GM23338 (cell line): ENCODE measurements at regions not wholly inside any gene's neighbourhood (a gene's known extent, or its start where the extent isn't known, plus 50 kb on each side); places are given as distances from the start of the nearest gene placed in this dataset.
"Not testable (repeated sequence)": the region's sequence is repeated elsewhere in the genome, so short reads cannot be mapped to it uniquely, and the experiment has no call there.

ENCODE experiments used
- ATAC-seq: fragments of 200-7000 bp; cut with Tn5 transposase; 3 replicates; pipeline ENCODE4 v1.9.1; 2020
- DNase-seq: peaks from one replicate; pipeline ENCODE4 v3.0.0-alpha.2; 2015; ENCODE audit warnings: low spot score
- H2AFZ ChIP-seq: fragments of 200-600 bp; sonication (generic); 2 replicates; pipeline ENCODE4 v1.8.0; 2016; ENCODE audit warnings: antibody characterized with exemption, mild to moderate bottlenecking, moderate library complexity
- H3F3A ChIP-seq: fragments of 200-600 bp; sonication (generic); replicated peaks from 2 replicates; pipeline ENCODE4 v1.8.0; 2017; ENCODE audit warnings: antibody characterized with exemption, mixed run types, low read depth
- H3K27ac ChIP-seq: fragments of 200-600 bp; sonication (generic); 2 replicates; pipeline ENCODE4 v1.6.1; 2016; ENCODE audit warnings: low read depth
- H3K27me3 ChIP-seq: fragments of 200-600 bp; sonication (generic); 2 replicates; pipeline ENCODE4 v1.8.0; 2016; ENCODE audit warnings: mild to moderate bottlenecking, mixed run types, moderate library complexity; ENCODE audit not compliant: insufficient read depth
- H3K36me3 ChIP-seq: fragments of 200-600 bp; sonication (generic); 2 replicates; pipeline ENCODE4 v1.8.0; 2016; ENCODE audit warnings: mild to moderate bottlenecking; ENCODE audit not compliant: insufficient read depth
- H3K4me1 ChIP-seq: fragments of 200-600 bp; sonication (generic); 2 replicates; pipeline ENCODE4 v1.8.0; 2016; ENCODE audit warnings: mild to moderate bottlenecking, moderate library complexity; ENCODE audit not compliant: insufficient read depth
- H3K4me2 ChIP-seq: fragments of 200-600 bp; sonication (generic); 2 replicates; pipeline ENCODE4 v1.7.1; 2017; ENCODE audit warnings: mixed run types
- H3K4me3 ChIP-seq: fragments of 200-600 bp; sonication (generic); 2 replicates; pipeline ENCODE4 v1.6.1; 2016; ENCODE audit warnings: mixed run types
- H3K79me2 ChIP-seq: fragments of 200-600 bp; sonication (generic); replicated peaks from 2 replicates; pipeline ENCODE4 v1.8.0; 2017; ENCODE audit warnings: mild to moderate bottlenecking; ENCODE audit not compliant: insufficient read depth
- H3K9me2 ChIP-seq: fragments of 200-600 bp; sonication (generic); 2 replicates; pipeline ENCODE4 v1.8.0; 2017; ENCODE audit not compliant: insufficient read depth
- H4K20me1 ChIP-seq: fragments of 200-600 bp; sonication (generic); replicated peaks from 2 replicates; pipeline ENCODE4 v1.8.0; 2017; ENCODE audit warnings: mild to moderate bottlenecking; ENCODE audit not compliant: insufficient read depth
- H3K27ac Mint-ChIP-seq: 2 replicates; pipeline ENCODE4 v1.8.0; 2020; ENCODE audit warnings: inconsistent platforms, mild to moderate bottlenecking, moderate library complexity, mixed read lengths
- H3K27me3 Mint-ChIP-seq: 3 replicates; pipeline ENCODE4 v1.8.0; 2022; ENCODE audit warnings: low read depth, mild to moderate bottlenecking, moderate library complexity, mixed read lengths, inconsistent platforms; ENCODE audit not compliant: insufficient read depth, poor library complexity
- H3K36me3 Mint-ChIP-seq: 3 replicates; pipeline ENCODE4 v1.8.0; 2021; ENCODE audit warnings: low read depth, mild to moderate bottlenecking, inconsistent platforms, moderate library complexity, mixed read lengths
- H3K4me1 Mint-ChIP-seq: 3 replicates; pipeline ENCODE4 v1.8.0; 2020; ENCODE audit warnings: mild to moderate bottlenecking, inconsistent platforms, mixed read lengths
- H3K4me3 Mint-ChIP-seq: 3 replicates; pipeline ENCODE4 v1.8.0; 2021; ENCODE audit warnings: moderate library complexity, mild to moderate bottlenecking, inconsistent platforms, mixed read lengths
- H3K9me3 Mint-ChIP-seq: 3 replicates; pipeline ENCODE4 v1.8.0; 2020; ENCODE audit warnings: moderate library complexity, mild to moderate bottlenecking, inconsistent platforms, mixed read lengths
- CREB1 ChIP-seq: fragments of 250-450 bp; sonication (Bioruptor Pico); IDR thresholded peaks from 2 replicates; pipeline ENCODE4 v1.5.0; 2020; ENCODE audit warnings: low read depth, mild to moderate bottlenecking, moderate library complexity
- JUNB ChIP-seq: IDR thresholded peaks from one replicate; pipeline ENCODE4 v1.6.1; 2016; ENCODE audit warnings: antibody characterized with exemption; ENCODE audit not compliant: unreplicated experiment
- NANOG ChIP-seq: IDR thresholded peaks from 2 replicates; pipeline ENCODE4 v1.6.1; 2016; ENCODE audit warnings: antibody characterized with exemption, borderline replicate concordance
- POLR2AphosphoS5 ChIP-seq: IDR thresholded peaks from 2 replicates; pipeline ENCODE4 v1.6.1; 2016; ENCODE audit warnings: antibody characterized with exemption, low read depth
- STAT1 ChIP-seq: IDR thresholded peaks from one replicate; pipeline ENCODE4 v1.6.1; 2016; ENCODE audit warnings: antibody characterized with exemption; ENCODE audit not compliant: unreplicated experiment
- ZNF114 ChIP-seq: fragments of 250-450 bp; sonication (Bioruptor Pico); IDR thresholded peaks from 2 replicates; pipeline ENCODE4 v1.5.0; 2020; ENCODE audit warnings: mild to moderate bottlenecking, moderate library complexity
- TF ChIP-seq, protein P1 (sequence below), 2 experiments: fragments of 200-600 bp in 1 of 2; sonication (generic) in 1 of 2; conservative IDR thresholded peaks; 2 replicates each; pipeline versions ENCODE4 v1.5.1 to v1.6.1; 2016 to 2017; ENCODE audit warnings: antibody characterized with exemption in 2 of 2, low read depth in 2 of 2, mild to moderate bottlenecking in 2 of 2, moderate library complexity in 1 of 2
- TF ChIP-seq, protein P2 (sequence below): IDR thresholded peaks from 2 replicates; pipeline ENCODE4 v1.6.1; 2016; ENCODE audit warnings: antibody characterized with exemption
- TF ChIP-seq, protein P3 (sequence below): IDR thresholded peaks from one replicate; pipeline ENCODE4 v1.6.1; 2018; ENCODE audit warnings: antibody characterized with exemption; ENCODE audit not compliant: unreplicated experiment

DNA sequence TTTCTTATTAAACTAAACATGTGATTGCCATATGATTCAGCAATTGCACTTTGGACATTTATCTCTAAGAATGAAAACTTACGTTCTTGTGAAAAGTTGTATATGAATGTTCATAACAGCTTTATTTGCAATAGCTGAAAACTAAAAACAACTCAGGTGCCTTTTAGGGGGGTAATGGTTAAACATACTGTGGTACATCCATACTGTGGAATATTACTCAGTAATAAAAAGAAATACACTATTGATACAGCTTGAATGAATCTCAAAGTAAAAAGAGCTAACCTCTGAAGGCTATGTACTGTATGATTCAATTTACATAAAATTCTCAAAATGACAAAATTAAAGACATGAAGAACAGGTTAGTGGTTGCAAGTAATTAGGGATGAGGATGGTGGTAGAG is 339.5 kb upstream of the PAPPA start (continued):
- TF ChIP-seq, protein P1, sequence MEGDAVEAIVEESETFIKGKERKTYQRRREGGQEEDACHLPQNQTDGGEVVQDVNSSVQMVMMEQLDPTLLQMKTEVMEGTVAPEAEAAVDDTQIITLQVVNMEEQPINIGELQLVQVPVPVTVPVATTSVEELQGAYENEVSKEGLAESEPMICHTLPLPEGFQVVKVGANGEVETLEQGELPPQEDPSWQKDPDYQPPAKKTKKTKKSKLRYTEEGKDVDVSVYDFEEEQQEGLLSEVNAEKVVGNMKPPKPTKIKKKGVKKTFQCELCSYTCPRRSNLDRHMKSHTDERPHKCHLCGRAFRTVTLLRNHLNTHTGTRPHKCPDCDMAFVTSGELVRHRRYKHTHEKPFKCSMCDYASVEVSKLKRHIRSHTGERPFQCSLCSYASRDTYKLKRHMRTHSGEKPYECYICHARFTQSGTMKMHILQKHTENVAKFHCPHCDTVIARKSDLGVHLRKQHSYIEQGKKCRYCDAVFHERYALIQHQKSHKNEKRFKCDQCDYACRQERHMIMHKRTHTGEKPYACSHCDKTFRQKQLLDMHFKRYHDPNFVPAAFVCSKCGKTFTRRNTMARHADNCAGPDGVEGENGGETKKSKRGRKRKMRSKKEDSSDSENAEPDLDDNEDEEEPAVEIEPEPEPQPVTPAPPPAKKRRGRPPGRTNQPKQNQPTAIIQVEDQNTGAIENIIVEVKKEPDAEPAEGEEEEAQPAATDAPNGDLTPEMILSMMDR (conservative IDR thresholded peaks at IDR 0.05; ENCODE audit: low read depth in 2 of 2): no peak
- no peak for TF ChIP-seq JUNB
- no peak for TF ChIP-seq POLR2AphosphoS5
- no peak for TF ChIP-seq STAT1
- TF ChIP-seq, protein P2, sequence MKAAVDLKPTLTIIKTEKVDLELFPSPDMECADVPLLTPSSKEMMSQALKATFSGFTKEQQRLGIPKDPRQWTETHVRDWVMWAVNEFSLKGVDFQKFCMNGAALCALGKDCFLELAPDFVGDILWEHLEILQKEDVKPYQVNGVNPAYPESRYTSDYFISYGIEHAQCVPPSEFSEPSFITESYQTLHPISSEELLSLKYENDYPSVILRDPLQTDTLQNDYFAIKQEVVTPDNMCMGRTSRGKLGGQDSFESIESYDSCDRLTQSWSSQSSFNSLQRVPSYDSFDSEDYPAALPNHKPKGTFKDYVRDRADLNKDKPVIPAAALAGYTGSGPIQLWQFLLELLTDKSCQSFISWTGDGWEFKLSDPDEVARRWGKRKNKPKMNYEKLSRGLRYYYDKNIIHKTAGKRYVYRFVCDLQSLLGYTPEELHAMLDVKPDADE: no peak
- TF ChIP-seq ZNF114 (CRISPR knock-in tag): no peak
- TF ChIP-seq CREB1: no peak
- TF ChIP-seq, protein P3, sequence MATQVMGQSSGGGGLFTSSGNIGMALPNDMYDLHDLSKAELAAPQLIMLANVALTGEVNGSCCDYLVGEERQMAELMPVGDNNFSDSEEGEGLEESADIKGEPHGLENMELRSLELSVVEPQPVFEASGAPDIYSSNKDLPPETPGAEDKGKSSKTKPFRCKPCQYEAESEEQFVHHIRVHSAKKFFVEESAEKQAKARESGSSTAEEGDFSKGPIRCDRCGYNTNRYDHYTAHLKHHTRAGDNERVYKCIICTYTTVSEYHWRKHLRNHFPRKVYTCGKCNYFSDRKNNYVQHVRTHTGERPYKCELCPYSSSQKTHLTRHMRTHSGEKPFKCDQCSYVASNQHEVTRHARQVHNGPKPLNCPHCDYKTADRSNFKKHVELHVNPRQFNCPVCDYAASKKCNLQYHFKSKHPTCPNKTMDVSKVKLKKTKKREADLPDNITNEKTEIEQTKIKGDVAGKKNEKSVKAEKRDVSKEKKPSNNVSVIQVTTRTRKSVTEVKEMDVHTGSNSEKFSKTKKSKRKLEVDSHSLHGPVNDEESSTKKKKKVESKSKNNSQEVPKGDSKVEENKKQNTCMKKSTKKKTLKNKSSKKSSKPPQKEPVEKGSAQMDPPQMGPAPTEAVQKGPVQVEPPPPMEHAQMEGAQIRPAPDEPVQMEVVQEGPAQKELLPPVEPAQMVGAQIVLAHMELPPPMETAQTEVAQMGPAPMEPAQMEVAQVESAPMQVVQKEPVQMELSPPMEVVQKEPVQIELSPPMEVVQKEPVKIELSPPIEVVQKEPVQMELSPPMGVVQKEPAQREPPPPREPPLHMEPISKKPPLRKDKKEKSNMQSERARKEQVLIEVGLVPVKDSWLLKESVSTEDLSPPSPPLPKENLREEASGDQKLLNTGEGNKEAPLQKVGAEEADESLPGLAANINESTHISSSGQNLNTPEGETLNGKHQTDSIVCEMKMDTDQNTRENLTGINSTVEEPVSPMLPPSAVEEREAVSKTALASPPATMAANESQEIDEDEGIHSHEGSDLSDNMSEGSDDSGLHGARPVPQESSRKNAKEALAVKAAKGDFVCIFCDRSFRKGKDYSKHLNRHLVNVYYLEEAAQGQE: no peak

DNA sequence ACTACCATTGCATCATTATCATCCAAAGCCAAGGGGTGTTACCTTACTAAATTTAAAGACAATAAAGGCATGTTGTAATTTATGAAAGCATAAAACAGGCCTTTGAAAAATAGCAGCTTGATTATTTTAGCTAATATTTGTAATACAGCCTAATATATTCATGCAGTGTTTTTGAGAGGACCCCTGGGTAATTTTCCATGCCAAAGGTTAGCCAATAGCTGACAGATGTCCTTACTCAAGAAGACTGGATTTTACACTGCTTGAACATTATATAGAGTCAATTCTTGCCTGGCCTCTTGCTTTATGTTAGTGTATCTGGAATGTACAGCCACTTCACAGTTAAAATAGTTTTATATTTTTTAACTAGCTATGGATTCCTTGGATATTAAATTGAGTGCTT is 337.8 kb upstream of the PAPPA start:
- Mint-ChIP-seq H3K4me3 (no peak overlapping the region), H3K9me3 (peaks cover 7% of the 10 kb centered on the region; the same call in 2 of the 3 replicates)
- no peaks in the 10 kb centered on the region for H3K27me3 ChIP-seq

DNA sequence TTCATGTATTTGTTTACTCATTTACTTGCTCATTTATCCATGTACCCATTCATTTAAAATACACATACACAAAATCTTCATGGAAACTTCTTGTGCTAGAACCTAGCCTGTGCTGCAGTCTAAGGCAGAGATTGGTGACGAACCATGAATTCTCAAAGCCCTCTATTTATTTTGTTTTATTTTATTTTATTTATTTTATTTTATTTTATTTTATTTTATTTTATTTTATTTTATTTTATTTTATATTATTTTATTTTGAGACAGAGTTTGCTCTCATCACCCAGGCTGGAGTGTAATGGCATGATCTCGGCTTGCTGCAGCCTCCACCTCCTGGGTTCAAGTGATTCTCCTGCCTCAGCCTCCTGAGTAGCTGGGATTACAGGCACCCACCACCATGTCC is 334.9 kb upstream of the PAPPA start:
- not testable (repeated sequence) for H3K27me3 ChIP-seq, H3F3A ChIP-seq, H3K4me2 ChIP-seq, H3K27me3 Mint-ChIP-seq, H3K4me1 Mint-ChIP-seq, H3K9me2 ChIP-seq, H3K9me3 Mint-ChIP-seq, H3K4me1 ChIP-seq, H3K4me3 Mint-ChIP-seq, H2AFZ ChIP-seq, H3K36me3 ChIP-seq, H3K79me2 ChIP-seq, H3K4me3 ChIP-seq, H3K27ac ChIP-seq, H3K36me3 Mint-ChIP-seq, H3K27ac Mint-ChIP-seq, DNase-seq, ATAC-seq, H4K20me1 ChIP-seq

More for the DNA sequence above, 337.8 kb upstream of the PAPPA start:
- H4K20me1 ChIP-seq: no peaks in the 10 kb centered on the region
- H3K27me3 Mint-ChIP-seq: peaks cover 3% of the 10 kb centered on the region
- H3F3A ChIP-seq: no peaks in the 10 kb centered on the region
- no peak overlapping the region for H3K4me2 ChIP-seq
- no peak for TF ChIP-seq NANOG
- H3K4me1 Mint-ChIP-seq: no peaks in the 10 kb centered on the region
- H3K27ac Mint-ChIP-seq: no peak overlapping the region
- no peaks in the 10 kb centered on the region for H3K36me3 Mint-ChIP-seq
- no peak overlapping the region for H2AFZ ChIP-seq
- DNase-seq (no peak), ATAC-seq (no peak)
- H3K4me3 ChIP-seq: no peak overlapping the region
- no peaks in the 10 kb centered on the region for H3K9me2 ChIP-seq
- H3K36me3 ChIP-seq: no peaks in the 10 kb centered on the region
- H3K27ac ChIP-seq: no peak overlapping the region
- no peaks in the 10 kb centered on the region for H3K79me2 ChIP-seq
- H3K4me1 ChIP-seq: no peaks in the 10 kb centered on the region
